GM12878 (cell line): ENCODE measurements at regions not wholly inside any gene's neighbourhood (a gene's known extent, or its start where the extent isn't known, plus 50 kb on each side); places are given as distances from the start of the nearest gene placed in this dataset.

ENCODE experiments used
- ATAC-seq: fragments of 200-7000 bp; cut with Tn5 transposase; 3 replicates; pipeline ENCODE4 v1.9.1; 2020; ENCODE audit warnings: mild to moderate bottlenecking, moderate library complexity
- BruUV-seq: library from RNA; stranded (reverse); fragments of 400-500 nt; replicated peaks from 2 replicates; lab custom pipeline; 2021; lab: Mats Ljungman, UMichigan
- CTCF ChIA-PET: fragments of 300-600 bp; sonication (Branson Sonifier 250); formaldehyde crosslinking; extraction: SDS; loops from one replicate; lab custom pipeline; 2021; ENCODE audit warnings: inconsistent platforms; lab: Yijun Ruan, JAX
- POLR2A ChIA-PET: fragments of 350-600 bp; formaldehyde crosslinking; extraction: SDS; loops from one replicate; lab custom pipeline; 2021; ENCODE audit warnings: inconsistent platforms; lab: Charles Lee
- RAD21 ChIA-PET: fragments of 300-600 bp; sonication (Branson Sonifier 250); formaldehyde crosslinking; loops from one replicate; lab custom pipeline; 2023; ENCODE audit warnings: antibody characterized with exemption; ENCODE audit not compliant: unreplicated experiment; lab: Charles Lee
- SMC1A ChIA-PET: fragments of 300-600 bp; sonication (Branson Sonifier 250); formaldehyde crosslinking; loops from one replicate; lab custom pipeline; 2023; ENCODE audit not compliant: unreplicated experiment, uncharacterized antibody; lab: Charles Lee
- DNase-seq: peaks from one replicate; pipeline ENCODE4 v3.0.0-alpha.2; 2011; ENCODE audit warnings: low read depth, low spot score
- FAIRE-seq: peaks from 3 replicates; lab custom pipeline; 2011; peaks lifted over from hg19 to GRCh38; lab: Jason Lieb, UNC
- H2AFZ ChIP-seq: 2 replicates; pipeline ENCODE4 v1.6.0; 2011; ENCODE audit warnings: low read depth, low read length, control low read depth; ENCODE audit not compliant: control insufficient read depth
- H3K27ac ChIP-seq: 2 replicates; pipeline ENCODE4 v1.5.1; 2011; ENCODE audit warnings: control low read depth; ENCODE audit not compliant: control insufficient read depth, insufficient read depth
- H3K27me3 ChIP-seq, 2 experiments: replicated peaks in 1 of 2; 2 replicates each; pipeline versions ENCODE4 v1.6.0 to v1.6.1; 2011; ENCODE audit warnings: low read length in 1 of 2; ENCODE audit not compliant: control insufficient read depth in 2 of 2, insufficient read depth in 2 of 2
- H3K36me3 ChIP-seq, 2 experiments: 2 replicates each; pipeline ENCODE4 v1.5.1; 2011; ENCODE audit warnings: low read length in 1 of 2; ENCODE audit not compliant: control insufficient read depth in 2 of 2, insufficient read depth in 2 of 2
- H3K4me1 ChIP-seq: 2 replicates; pipeline ENCODE4 v1.6.1; 2011; ENCODE audit warnings: mild to moderate bottlenecking, low read length, moderate library complexity, mixed read lengths; ENCODE audit not compliant: control insufficient read depth, insufficient read depth
- H3K4me2 ChIP-seq: 2 replicates; pipeline ENCODE4 v1.6.0; 2011; ENCODE audit warnings: control low read depth; ENCODE audit not compliant: control insufficient read depth, insufficient read depth
- H3K4me3 ChIP-seq: fragments of 200-600 bp; sonication (generic); 2 replicates; pipeline ENCODE4 v1.5.1; 2016
- H3K79me2 ChIP-seq: 2 replicates; pipeline ENCODE4 v1.6.0; 2011; ENCODE audit warnings: low read length; ENCODE audit not compliant: control insufficient read depth, insufficient read depth
- H3K9ac ChIP-seq: 2 replicates; pipeline ENCODE4 v1.8.0; 2011; ENCODE audit warnings: low read length, control low read depth, mixed read lengths; ENCODE audit not compliant: control insufficient read depth, insufficient read depth
- H3K9me3 ChIP-seq: replicated peaks from 3 replicates; pipeline ENCODE4 v1.5.1; 2011; ENCODE audit warnings: mild to moderate bottlenecking, low read length; ENCODE audit not compliant: control insufficient read depth, insufficient read depth
- H4K20me1 ChIP-seq: 2 replicates; pipeline ENCODE4 v1.6.0; 2011; ENCODE audit not compliant: control insufficient read depth, insufficient read depth
- DPF2 ChIP-seq: fragments of 450-650 bp; IDR thresholded peaks from 2 replicates; pipeline ENCODE4 v1.6.1; 2017; ENCODE audit warnings: mild to moderate bottlenecking
- EED ChIP-seq: sonication (generic); IDR thresholded peaks from 2 replicates; pipeline ENCODE4 v1.6.1; 2016; ENCODE audit warnings: antibody characterized with exemption, low read depth
- FOXK2 ChIP-seq: fragments of 450-650 bp; IDR thresholded peaks from 2 replicates; pipeline ENCODE4 v1.6.1; 2017; ENCODE audit warnings: mild to moderate bottlenecking, moderate library complexity
- JUNB ChIP-seq: IDR thresholded peaks from 2 replicates; pipeline ENCODE4 v1.6.1; 2016; ENCODE audit warnings: antibody characterized with exemption, mild to moderate bottlenecking
- JUND ChIP-seq: IDR thresholded peaks from 2 replicates; pipeline ENCODE4 v1.6.1; 2012; ENCODE audit warnings: low read depth, mild to moderate bottlenecking, low read length, improper control_type of control experiment, moderate library complexity
- MXI1 ChIP-seq: fragments of 150-350 bp; IDR thresholded peaks from 2 replicates; pipeline ENCODE4 v1.6.1; 2011; ENCODE audit warnings: low read depth, mild to moderate bottlenecking, inconsistent platforms, low read length, improper control_type of control experiment
- NFIC ChIP-seq: IDR thresholded peaks from 2 replicates; pipeline ENCODE4 v1.6.1; 2012; ENCODE audit warnings: low read depth, mild to moderate bottlenecking, inconsistent platforms, low read length, moderate library complexity
- NFYB ChIP-seq: IDR thresholded peaks from 2 replicates; pipeline ENCODE4 v1.6.1; 2011; ENCODE audit warnings: low read depth, mild to moderate bottlenecking, low read length, improper control_type of control experiment, moderate library complexity; ENCODE audit not compliant: insufficient read depth
- NRF1 ChIP-seq: conservative IDR thresholded peaks from 2 replicates; pipeline ENCODE4 v1.6.1; 2011; ENCODE audit warnings: mild to moderate bottlenecking, low read depth, low read length, improper control_type of control experiment
- RUNX3 ChIP-seq: IDR thresholded peaks from 2 replicates; pipeline ENCODE4 v1.6.1; 2012; ENCODE audit warnings: low read length, inconsistent platforms
- WRNIP1 ChIP-seq: IDR thresholded peaks from 2 replicates; pipeline ENCODE4 v1.6.1; 2011; ENCODE audit warnings: low read depth, low read length, improper control_type of control experiment, borderline replicate concordance
- ZZZ3 ChIP-seq: IDR thresholded peaks from 2 replicates; pipeline ENCODE4 v1.6.1; 2011; ENCODE audit warnings: low read depth; ENCODE audit not compliant: control insufficient read depth, insufficient read length
- WGBS: methylation state at CpG from one replicate; pipeline ENCODE4 v1.1.6; 2016; ENCODE audit warnings: low lambda C conversion rate; ENCODE audit not compliant: insufficient replicate concordance, insufficient coverage; ENCODE audit errors: missing lambda C conversion rate; 5-methylcytosine and 5-hydroxymethylcytosine counted together
- in situ Hi-C: fragments of 300-500 bp; cut with MboI; formaldehyde crosslinking; loops from 9 replicates; pipeline ENCODE4 v1.14.3; 2018; ENCODE audit warnings: mixed read lengths
- intact Hi-C: fragments of 100-400 bp; cut with micrococcal nuclease; formaldehyde crosslinking; loops from one replicate; pipeline ENCODE4 v1.14.2; 2022; ENCODE audit not compliant: unreplicated experiment
- TF ChIP-seq, protein P1 (sequence below): fragments of 450-650 bp; formaldehyde crosslinking; IDR thresholded peaks from 2 replicates; pipeline ENCODE4 v1.4.0; 2020; ENCODE audit warnings: mild to moderate bottlenecking, moderate library complexity
- TF ChIP-seq, protein P2 (sequence below): IDR thresholded peaks from 2 replicates; pipeline ENCODE4 v1.6.1; 2012; ENCODE audit warnings: low read length, inconsistent platforms
- TF ChIP-seq, protein P3 (sequence below): IDR thresholded peaks from 2 replicates; pipeline ENCODE4 v1.6.1; 2012; ENCODE audit warnings: low read depth, low read length, improper control_type of control experiment
- TF ChIP-seq, protein P4 (sequence below): fragments of 450-650 bp; IDR thresholded peaks from 2 replicates; pipeline ENCODE4 v1.6.1; 2017; ENCODE audit warnings: borderline replicate concordance
- TF ChIP-seq, protein P5 (sequence below): fragments of 450-650 bp; IDR thresholded peaks from 2 replicates; pipeline ENCODE4 v1.6.1; 2017; ENCODE audit warnings: mild to moderate bottlenecking, low read depth, inconsistent platforms; ENCODE audit not compliant: poor library complexity, severe bottlenecking

DNA sequence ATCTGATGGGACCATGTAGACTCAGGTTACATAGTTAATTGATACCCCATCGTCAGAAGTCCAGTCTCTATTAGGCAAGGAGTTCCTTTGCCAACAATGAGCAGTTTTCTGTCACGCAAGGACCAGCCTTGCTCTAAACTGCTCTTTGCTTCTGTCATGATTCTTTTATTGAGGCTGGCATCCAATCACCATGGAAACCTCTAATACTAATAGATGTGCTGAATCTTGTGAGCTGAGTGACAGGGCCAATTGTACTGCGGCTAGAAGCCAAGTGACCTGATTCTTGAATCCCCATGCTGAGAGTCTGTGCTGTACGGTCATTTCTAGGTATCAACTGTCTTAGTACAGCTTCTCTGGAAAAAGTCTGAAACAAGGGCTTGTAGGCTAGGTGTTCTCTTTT, 395.6 kb downstream of the RND3 start:
- Histone ChIP-seq H2AFZ (no peak overlapping the region), H3K36me3 (no peaks in the 10 kb centered on the region), H3K4me1 (no peaks in the 10 kb centered on the region), H3K27me3 (no peaks in the 10 kb centered on the region), H4K20me1 (no peaks in the 10 kb centered on the region), H3K27ac (no peak overlapping the region), H3K9me3 (no peaks in the 10 kb centered on the region), H3K79me2 (no peaks in the 10 kb centered on the region), H3K4me2 (no peak overlapping the region), H3K9ac (no peak overlapping the region), H3K4me3 (no peak overlapping the region)
- intact Hi-C loops (no loop called here), in situ Hi-C loops (no loop called here)
- ChIA-PET SMC1A (interaction anchor here (0.6 kb wide), 1 partner anchor 131 kb away, joined by 3 read pairs; no protein-coding TSS in a partner anchor), CTCF (no interaction called here), POLR2A (no interaction called here), RAD21 (no interaction called here)
- no TSS peak for BruUV-seq
- ATAC-seq = no peak
- FAIRE-seq = no peak
- DNase-seq = no peak
- 56% methylated on average over 4 of the region's 4 CpGs for WGBS
- TF ChIP-seq JUNB (no peak), ZZZ3 (no peak), NFYB (no peak), JUND (no peak), FOXK2 (no peak), EED (no peak), DPF2 (no peak), NFIC (no peak), NRF1 (no peak), MXI1 (no peak), RUNX3 (no peak), WRNIP1 (no peak)
- TF ChIP-seq, protein P1, sequence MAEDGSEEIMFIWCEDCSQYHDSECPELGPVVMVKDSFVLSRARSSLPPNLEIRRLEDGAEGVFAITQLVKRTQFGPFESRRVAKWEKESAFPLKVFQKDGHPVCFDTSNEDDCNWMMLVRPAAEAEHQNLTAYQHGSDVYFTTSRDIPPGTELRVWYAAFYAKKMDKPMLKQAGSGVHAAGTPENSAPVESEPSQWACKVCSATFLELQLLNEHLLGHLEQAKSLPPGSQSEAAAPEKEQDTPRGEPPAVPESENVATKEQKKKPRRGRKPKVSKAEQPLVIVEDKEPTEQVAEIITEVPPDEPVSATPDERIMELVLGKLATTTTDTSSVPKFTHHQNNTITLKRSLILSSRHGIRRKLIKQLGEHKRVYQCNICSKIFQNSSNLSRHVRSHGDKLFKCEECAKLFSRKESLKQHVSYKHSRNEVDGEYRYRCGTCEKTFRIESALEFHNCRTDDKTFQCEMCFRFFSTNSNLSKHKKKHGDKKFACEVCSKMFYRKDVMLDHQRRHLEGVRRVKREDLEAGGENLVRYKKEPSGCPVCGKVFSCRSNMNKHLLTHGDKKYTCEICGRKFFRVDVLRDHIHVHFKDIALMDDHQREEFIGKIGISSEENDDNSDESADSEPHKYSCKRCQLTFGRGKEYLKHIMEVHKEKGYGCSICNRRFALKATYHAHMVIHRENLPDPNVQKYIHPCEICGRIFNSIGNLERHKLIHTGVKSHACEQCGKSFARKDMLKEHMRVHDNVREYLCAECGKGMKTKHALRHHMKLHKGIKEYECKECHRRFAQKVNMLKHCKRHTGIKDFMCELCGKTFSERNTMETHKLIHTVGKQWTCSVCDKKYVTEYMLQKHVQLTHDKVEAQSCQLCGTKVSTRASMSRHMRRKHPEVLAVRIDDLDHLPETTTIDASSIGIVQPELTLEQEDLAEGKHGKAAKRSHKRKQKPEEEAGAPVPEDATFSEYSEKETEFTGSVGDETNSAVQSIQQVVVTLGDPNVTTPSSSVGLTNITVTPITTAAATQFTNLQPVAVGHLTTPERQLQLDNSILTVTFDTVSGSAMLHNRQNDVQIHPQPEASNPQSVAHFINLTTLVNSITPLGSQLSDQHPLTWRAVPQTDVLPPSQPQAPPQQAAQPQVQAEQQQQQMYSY (CRISPR knock-in tag) = no peak
- TF ChIP-seq, protein P2, sequence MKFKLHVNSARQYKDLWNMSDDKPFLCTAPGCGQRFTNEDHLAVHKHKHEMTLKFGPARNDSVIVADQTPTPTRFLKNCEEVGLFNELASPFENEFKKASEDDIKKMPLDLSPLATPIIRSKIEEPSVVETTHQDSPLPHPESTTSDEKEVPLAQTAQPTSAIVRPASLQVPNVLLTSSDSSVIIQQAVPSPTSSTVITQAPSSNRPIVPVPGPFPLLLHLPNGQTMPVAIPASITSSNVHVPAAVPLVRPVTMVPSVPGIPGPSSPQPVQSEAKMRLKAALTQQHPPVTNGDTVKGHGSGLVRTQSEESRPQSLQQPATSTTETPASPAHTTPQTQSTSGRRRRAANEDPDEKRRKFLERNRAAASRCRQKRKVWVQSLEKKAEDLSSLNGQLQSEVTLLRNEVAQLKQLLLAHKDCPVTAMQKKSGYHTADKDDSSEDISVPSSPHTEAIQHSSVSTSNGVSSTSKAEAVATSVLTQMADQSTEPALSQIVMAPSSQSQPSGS = no peak
- TF ChIP-seq, protein P3, sequence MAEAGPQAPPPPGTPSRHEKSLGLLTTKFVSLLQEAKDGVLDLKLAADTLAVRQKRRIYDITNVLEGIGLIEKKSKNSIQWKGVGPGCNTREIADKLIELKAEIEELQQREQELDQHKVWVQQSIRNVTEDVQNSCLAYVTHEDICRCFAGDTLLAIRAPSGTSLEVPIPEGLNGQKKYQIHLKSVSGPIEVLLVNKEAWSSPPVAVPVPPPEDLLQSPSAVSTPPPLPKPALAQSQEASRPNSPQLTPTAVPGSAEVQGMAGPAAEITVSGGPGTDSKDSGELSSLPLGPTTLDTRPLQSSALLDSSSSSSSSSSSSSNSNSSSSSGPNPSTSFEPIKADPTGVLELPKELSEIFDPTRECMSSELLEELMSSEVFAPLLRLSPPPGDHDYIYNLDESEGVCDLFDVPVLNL = no peak
- TF ChIP-seq, protein P4, sequence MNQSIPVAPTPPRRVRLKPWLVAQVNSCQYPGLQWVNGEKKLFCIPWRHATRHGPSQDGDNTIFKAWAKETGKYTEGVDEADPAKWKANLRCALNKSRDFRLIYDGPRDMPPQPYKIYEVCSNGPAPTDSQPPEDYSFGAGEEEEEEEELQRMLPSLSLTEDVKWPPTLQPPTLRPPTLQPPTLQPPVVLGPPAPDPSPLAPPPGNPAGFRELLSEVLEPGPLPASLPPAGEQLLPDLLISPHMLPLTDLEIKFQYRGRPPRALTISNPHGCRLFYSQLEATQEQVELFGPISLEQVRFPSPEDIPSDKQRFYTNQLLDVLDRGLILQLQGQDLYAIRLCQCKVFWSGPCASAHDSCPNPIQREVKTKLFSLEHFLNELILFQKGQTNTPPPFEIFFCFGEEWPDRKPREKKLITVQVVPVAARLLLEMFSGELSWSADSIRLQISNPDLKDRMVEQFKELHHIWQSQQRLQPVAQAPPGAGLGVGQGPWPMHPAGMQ = no peak
- TF ChIP-seq, protein P5, sequence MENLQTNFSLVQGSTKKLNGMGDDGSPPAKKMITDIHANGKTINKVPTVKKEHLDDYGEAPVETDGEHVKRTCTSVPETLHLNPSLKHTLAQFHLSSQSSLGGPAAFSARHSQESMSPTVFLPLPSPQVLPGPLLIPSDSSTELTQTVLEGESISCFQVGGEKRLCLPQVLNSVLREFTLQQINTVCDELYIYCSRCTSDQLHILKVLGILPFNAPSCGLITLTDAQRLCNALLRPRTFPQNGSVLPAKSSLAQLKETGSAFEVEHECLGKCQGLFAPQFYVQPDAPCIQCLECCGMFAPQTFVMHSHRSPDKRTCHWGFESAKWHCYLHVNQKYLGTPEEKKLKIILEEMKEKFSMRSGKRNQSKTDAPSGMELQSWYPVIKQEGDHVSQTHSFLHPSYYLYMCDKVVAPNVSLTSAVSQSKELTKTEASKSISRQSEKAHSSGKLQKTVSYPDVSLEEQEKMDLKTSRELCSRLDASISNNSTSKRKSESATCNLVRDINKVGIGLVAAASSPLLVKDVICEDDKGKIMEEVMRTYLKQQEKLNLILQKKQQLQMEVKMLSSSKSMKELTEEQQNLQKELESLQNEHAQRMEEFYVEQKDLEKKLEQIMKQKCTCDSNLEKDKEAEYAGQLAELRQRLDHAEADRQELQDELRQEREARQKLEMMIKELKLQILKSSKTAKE = no peak
